Keratinocyte (primary cell): ENCODE measurements at regions not wholly inside any gene's neighbourhood (a gene's known extent, or its start where the extent isn't known, plus 50 kb on each side); places are given as distances from the start of the nearest gene placed in this dataset.

ENCODE experiments used
- DNase-seq: peaks from one replicate; pipeline ENCODE4 v3.0.0-alpha.2; 2011; ENCODE audit warnings: low read depth, missing footprints, low spot score
- FAIRE-seq: peaks from 2 replicates; lab custom pipeline; 2011; peaks lifted over from hg19 to GRCh38; lab: Jason Lieb, UNC
- H2AFZ ChIP-seq: 2 replicates; pipeline ENCODE4 v1.6.0; 2012; ENCODE audit warnings: low read length, control low read depth, inconsistent platforms; ENCODE audit not compliant: control insufficient read depth
- H3K27ac ChIP-seq: 2 replicates; pipeline ENCODE4 v1.5.1; 2011; ENCODE audit warnings: low read length; ENCODE audit not compliant: control insufficient read depth, insufficient read depth
- H3K27me3 ChIP-seq: 3 replicates; pipeline ENCODE4 v1.6.0; 2011; ENCODE audit warnings: low read length; ENCODE audit not compliant: control insufficient read depth, insufficient read depth; ENCODE audit errors: extremely low read depth
- H3K36me3 ChIP-seq, 2 experiments: 2 replicates in 1 of 2; 3 replicates in 1 of 2; pipeline ENCODE4 v1.5.1; 2011; ENCODE audit warnings: low read length in 2 of 2, mild to moderate bottlenecking in 1 of 2; ENCODE audit not compliant: control insufficient read depth in 2 of 2, insufficient read depth in 2 of 2; ENCODE audit errors: extremely low read depth in 1 of 2
- H3K4me1 ChIP-seq: 3 replicates; pipeline ENCODE4 v1.5.1; 2011; ENCODE audit warnings: low read length; ENCODE audit not compliant: control insufficient read depth, insufficient read depth; ENCODE audit errors: extremely low read depth
- H3K4me2 ChIP-seq: 3 replicates; pipeline ENCODE4 v1.6.0; 2011; ENCODE audit warnings: low read depth, low read length; ENCODE audit not compliant: control insufficient read depth, insufficient read depth; ENCODE audit errors: extremely low read depth
- H3K4me3 ChIP-seq, 3 experiments: fragments of 200-600 bp in 1 of 3; sonication (generic) in 1 of 3; 2 replicates in 2 of 3; 3 replicates in 1 of 3; pipeline ENCODE4 v1.5.1; 2011 to 2016; ENCODE audit warnings: low read length in 3 of 3, mild to moderate bottlenecking in 3 of 3, control low read depth in 2 of 3, inconsistent platforms in 1 of 3, low read depth in 1 of 3, mixed read lengths in 1 of 3, mixed run types in 1 of 3, moderate library complexity in 1 of 3; ENCODE audit not compliant: control insufficient read depth in 2 of 3, insufficient read depth in 2 of 3; ENCODE audit errors: extremely low read depth in 1 of 3
- H3K79me2 ChIP-seq: 2 replicates; pipeline ENCODE4 v1.6.0; 2012; ENCODE audit warnings: low read length; ENCODE audit not compliant: control insufficient read depth, insufficient read depth
- H3K9ac ChIP-seq: 3 replicates; pipeline ENCODE4 v1.6.0; 2011; ENCODE audit warnings: low read length; ENCODE audit not compliant: control insufficient read depth, insufficient read depth; ENCODE audit errors: extremely low read depth
- H3K9me1 ChIP-seq: 3 replicates; pipeline ENCODE4 v1.6.0; 2011; ENCODE audit warnings: low read length; ENCODE audit not compliant: control insufficient read depth, insufficient read depth; ENCODE audit errors: extremely low read depth
- H3K9me3 ChIP-seq: 2 replicates; pipeline ENCODE4 v1.5.1; 2012; ENCODE audit warnings: low read depth, low read length; ENCODE audit not compliant: control insufficient read depth
- H4K20me1 ChIP-seq: 3 replicates; pipeline ENCODE4 v1.6.0; 2011; ENCODE audit warnings: low read length; ENCODE audit not compliant: control insufficient read depth, insufficient read depth; ENCODE audit errors: extremely low read depth
- EZH2 ChIP-seq: IDR thresholded peaks from one replicate; pipeline ENCODE4 v1.6.1; 2012; ENCODE audit warnings: inconsistent platforms, mild to moderate bottlenecking, low read length, moderate library complexity
- dilution Hi-C: fragments of 300-500 bp; cut with MboI; formaldehyde crosslinking; loops from one replicate; pipeline ENCODE4 v1.7.0; 2020; ENCODE audit warnings: low sequenced_read_pairs; ENCODE audit not compliant: extremely low pct_ligation_motif_present
- TF ChIP-seq, protein P1 (sequence below), 3 experiments: IDR thresholded peaks in 1 of 3; conservative IDR thresholded peaks in 1 of 3; optimal IDR thresholded peaks in 1 of 3; 2 replicates in 2 of 3; 3 replicates in 1 of 3; pipeline versions ENCODE3 to v1.5.1; 2011; ENCODE audit warnings: low read length in 3 of 3, mild to moderate bottlenecking in 3 of 3, moderate library complexity in 2 of 3, control low read depth in 1 of 3, inconsistent platforms in 1 of 3; ENCODE audit not compliant: insufficient read depth in 2 of 3; ENCODE audit errors: extremely low read depth in 1 of 3

- H3K4me3 ChIP-seq: no peak overlapping the region
- no peak for FAIRE-seq
Observed at GRCh38 chr16:77548151-77548550, 113.3 kb upstream of the ADAMTS18 start.

GRCh38 chr16:77548766-77549165 lies 113.9 kb upstream of the ADAMTS18 start:
- no peak overlapping the region for H3K9ac ChIP-seq
- no peak overlapping the region for H3K4me3 ChIP-seq
- H3K4me1 ChIP-seq: no peaks in the 10 kb centered on the region
- no peaks in the 10 kb centered on the region for H3K27me3 ChIP-seq
- no peak overlapping the region for H3K27ac ChIP-seq
- H4K20me1 ChIP-seq: no peaks in the 10 kb centered on the region
- no peaks in the 10 kb centered on the region for H3K36me3 ChIP-seq
- peaks cover 2% of the 10 kb centered on the region for H3K9me3 ChIP-seq
- FAIRE-seq (no peak), DNase-seq (no peak)
- TF ChIP-seq, protein P1, sequence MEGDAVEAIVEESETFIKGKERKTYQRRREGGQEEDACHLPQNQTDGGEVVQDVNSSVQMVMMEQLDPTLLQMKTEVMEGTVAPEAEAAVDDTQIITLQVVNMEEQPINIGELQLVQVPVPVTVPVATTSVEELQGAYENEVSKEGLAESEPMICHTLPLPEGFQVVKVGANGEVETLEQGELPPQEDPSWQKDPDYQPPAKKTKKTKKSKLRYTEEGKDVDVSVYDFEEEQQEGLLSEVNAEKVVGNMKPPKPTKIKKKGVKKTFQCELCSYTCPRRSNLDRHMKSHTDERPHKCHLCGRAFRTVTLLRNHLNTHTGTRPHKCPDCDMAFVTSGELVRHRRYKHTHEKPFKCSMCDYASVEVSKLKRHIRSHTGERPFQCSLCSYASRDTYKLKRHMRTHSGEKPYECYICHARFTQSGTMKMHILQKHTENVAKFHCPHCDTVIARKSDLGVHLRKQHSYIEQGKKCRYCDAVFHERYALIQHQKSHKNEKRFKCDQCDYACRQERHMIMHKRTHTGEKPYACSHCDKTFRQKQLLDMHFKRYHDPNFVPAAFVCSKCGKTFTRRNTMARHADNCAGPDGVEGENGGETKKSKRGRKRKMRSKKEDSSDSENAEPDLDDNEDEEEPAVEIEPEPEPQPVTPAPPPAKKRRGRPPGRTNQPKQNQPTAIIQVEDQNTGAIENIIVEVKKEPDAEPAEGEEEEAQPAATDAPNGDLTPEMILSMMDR (optimal IDR thresholded peaks at IDR 0.05 in 1 of 3, IDR thresholded peaks at IDR 0.05 in 1 of 3, conservative IDR thresholded peaks at IDR 0.05 in 1 of 3; ENCODE audit: extremely low read depth in 1 of 3, insufficient read depth in 2 of 3, low read length in 3 of 3): no peak
- no peaks in the 10 kb centered on the region for H3K9me1 ChIP-seq
- dilution Hi-C loops: no loop called here
- no peaks in the 10 kb centered on the region for H3K79me2 ChIP-seq
- H3K4me2 ChIP-seq: no peak overlapping the region
- H2AFZ ChIP-seq: no peak overlapping the region

More at GRCh38 chr16:77548151-77548550, 113.3 kb upstream of the ADAMTS18 start:
- no peak for DNase-seq
- Histone ChIP-seq H3K4me1 (no peaks in the 10 kb centered on the region), H3K79me2 (no peaks in the 10 kb centered on the region), H3K36me3 (no peaks in the 10 kb centered on the region), H3K9ac (no peak overlapping the region), H3K4me2 (no peak overlapping the region), H3K9me1 (no peaks in the 10 kb centered on the region), H4K20me1 (no peaks in the 10 kb centered on the region), H2AFZ (no peak overlapping the region), H3K27me3 (no peaks in the 10 kb centered on the region), H3K27ac (no peak overlapping the region), H3K9me3 (peaks cover 2% of the 10 kb centered on the region)
- dilution Hi-C loops: no loop called here
- TF ChIP-seq, protein P1 (optimal IDR thresholded peaks at IDR 0.05 in 1 of 3, IDR thresholded peaks at IDR 0.05 in 1 of 3, conservative IDR thresholded peaks at IDR 0.05 in 1 of 3; ENCODE audit: extremely low read depth in 1 of 3, insufficient read depth in 2 of 3, low read length in 3 of 3): no peak
- no peak for TF ChIP-seq EZH2
